ENCODE measurements at regions not wholly inside any gene's neighbourhood (a gene's known extent, or its start where the extent isn't known, plus 50 kb on each side); places are given as distances from the start of the nearest gene placed in this dataset.

GRCh38 chr1:157193219-157193618, 55.0 kb upstream of the ETV3 start:
- peaks cover 0 to 2% (median 0%) of the 10 kb centered on the region in 5 donors for H3K4me1 ChIP-seq (ENCODE audit: control insufficient read depth in 5 of 5, insufficient read depth in 5 of 5, low read length in 5 of 5)
- no peak overlapping the region for H3K27ac ChIP-seq (ENCODE audit: low read depth in 1 of 2, low read length in 1 of 2)
- H3K9me3 ChIP-seq (ENCODE audit: control insufficient read depth in 4 of 4, insufficient read depth in 3 of 4, low read length in 3 of 4) = no peaks in the 10 kb centered on the region
- 38 to 71% methylated on average over 1 of the region's 1 CpG for WGBS, 2 donors
- peaks cover 0 to 26% (median 19%) of the 10 kb centered on the region in 3 donors for H3K27me3 ChIP-seq (ENCODE audit: control insufficient read depth in 3 of 3, insufficient read depth in 3 of 3, low read length in 2 of 3)
- H3K36me3 ChIP-seq (ENCODE audit: control insufficient read depth in 4 of 4, insufficient read depth in 4 of 4, low read length in 4 of 4) = no peaks in the 10 kb centered on the region
- no peak overlapping the region for H3K9ac ChIP-seq (ENCODE audit: insufficient read depth in 1 of 2, low read length in 2 of 2)
- TF ChIP-seq CTCF (IDR thresholded peaks at IDR 0.05; ENCODE audit: control extremely low read depth, extremely low read depth) = no peak
- DNase-seq = no peak
- ATAC-seq (ENCODE audit: insufficient read depth, low FRiP score) = no peak
- no peak overlapping the region for H3K4me3 ChIP-seq

- H3K4me3 ChIP-seq = no peak overlapping the region
- H3K9ac ChIP-seq (ENCODE audit: insufficient read depth in 1 of 2, low read length in 2 of 2) = no peak overlapping the region
- no peak overlapping the region for H3K27ac ChIP-seq (ENCODE audit: low read depth in 1 of 2, low read length in 1 of 2)
- no peaks in the 10 kb centered on the region for H3K9me3 ChIP-seq (ENCODE audit: control insufficient read depth in 4 of 4, insufficient read depth in 3 of 4, low read length in 3 of 4)
- H3K4me1 ChIP-seq (ENCODE audit: control insufficient read depth in 5 of 5, insufficient read depth in 5 of 5, low read length in 5 of 5) = no peaks in the 10 kb centered on the region
- ATAC-seq (ENCODE audit: insufficient read depth, low FRiP score) (no peak), DNase-seq (no peak)
- no peak for TF ChIP-seq CTCF (IDR thresholded peaks at IDR 0.05; ENCODE audit: control extremely low read depth, extremely low read depth)
- 84 to 89% methylated on average over 22 of the region's 22 CpGs for whole genome bisulfite sequencing, 2 donors
- peaks cover 0 to 15% (median 14%) of the 10 kb centered on the region in 3 donors for H3K27me3 ChIP-seq (ENCODE audit: control insufficient read depth in 3 of 3, insufficient read depth in 3 of 3, low read length in 2 of 3)
- no peaks in the 10 kb centered on the region for H3K36me3 ChIP-seq (ENCODE audit: control insufficient read depth in 4 of 4, insufficient read depth in 4 of 4, low read length in 4 of 4)
These were observed 52.1 kb upstream of the ETV3 start for GRCh38 chr1:157189986-157190982.

GRCh38 chr1:157189096-157189495, 50.9 kb upstream of the ETV3 start:
- Histone ChIP-seq H3K27me3 (ENCODE audit: control insufficient read depth in 3 of 3, insufficient read depth in 3 of 3, low read length in 2 of 3) (peaks cover 0 to 13% (median 8%) of the 10 kb centered on the region in 3 donors), H3K4me1 (ENCODE audit: control insufficient read depth in 5 of 5, insufficient read depth in 5 of 5, low read length in 5 of 5) (no peaks in the 10 kb centered on the region), H3K27ac (ENCODE audit: low read depth in 1 of 2, low read length in 1 of 2) (no peak overlapping the region), H3K9ac (ENCODE audit: insufficient read depth in 1 of 2, low read length in 2 of 2) (no peak overlapping the region), H3K9me3 (ENCODE audit: control insufficient read depth in 4 of 4, insufficient read depth in 3 of 4, low read length in 3 of 4) (no peaks in the 10 kb centered on the region), H3K4me3 (no peak overlapping the region), H3K36me3 (ENCODE audit: control insufficient read depth in 4 of 4, insufficient read depth in 4 of 4, low read length in 4 of 4) (no peaks in the 10 kb centered on the region)
- ATAC-seq (ENCODE audit: insufficient read depth, low FRiP score) (no peak), DNase-seq (no peak)
- TF ChIP-seq CTCF (IDR thresholded peaks at IDR 0.05; ENCODE audit: control extremely low read depth, extremely low read depth) = no peak
- 76 to 91% methylated on average over 4 of the region's 4 CpGs for WGBS, 2 donors

Data from lung (tissue), 11 donors.